Colonic mucosa (tissue), 4 donors: ENCODE measurements at regions not wholly inside any gene's neighbourhood (a gene's known extent, or its start where the extent isn't known, plus 50 kb on each side); places are given as distances from the start of the nearest gene placed in this dataset.

ENCODE experiments used
- DNase-seq: peaks from one replicate; pipeline ENCODE4 v3.0.0-alpha.2; 2020
- H3K27ac ChIP-seq: fragments of 200-600 bp; one replicate; pipeline ENCODE4 v1.8.0; 2021
- H3K27me3 ChIP-seq: fragments of 200-600 bp; one replicate; pipeline ENCODE4 v1.8.0; 2021
- H3K36me3 ChIP-seq: fragments of 200-600 bp; one replicate; pipeline ENCODE4 v1.8.0; 2021
- H3K4me1 ChIP-seq: fragments of 200-600 bp; one replicate; pipeline ENCODE4 v1.8.0; 2021; ENCODE audit warnings: mild to moderate bottlenecking
- H3K4me3 ChIP-seq: fragments of 200-600 bp; one replicate; pipeline ENCODE4 v1.8.0; 2021
- H3K9ac ChIP-seq, 2 donors: one replicate each; pipeline ENCODE4 v1.7.0; 2013; ENCODE audit warnings: control low read depth in 2 of 2, low read depth in 2 of 2, low read length in 2 of 2
- H3K9me3 ChIP-seq: fragments of 200-600 bp; one replicate; pipeline ENCODE4 v1.8.0; 2021
- CTCF ChIP-seq: fragments of 200-600 bp; IDR thresholded peaks from one replicate; pipeline ENCODE4 v1.8.0; 2022; ENCODE audit warnings: antibody characterized with exemption, mild to moderate bottlenecking
- intact Hi-C: fragments of 100-400 bp; cut with DNase I; formaldehyde crosslinking; loops from one replicate; pipeline ENCODE4 v1.14.1; 2022
- donor health status: healthy.
- donor health status: DM: no; HTN: no; CAD: no.
- donor health status: DM: no; HTN: no; CAD: no.

GRCh38 chr10:4294996-4295792 is 510.2 kb upstream of the KLF6 start:
- Histone ChIP-seq H3K4me3 (no peak overlapping the region), H3K27me3 (no peaks in the 10 kb centered on the region), H3K36me3 (no peaks in the 10 kb centered on the region), H3K4me1 (no peaks in the 10 kb centered on the region), H3K27ac (no peak overlapping the region), H3K9ac (no peak overlapping the region), H3K9me3 (no peaks in the 10 kb centered on the region)
- intact Hi-C loops = no loop called here
- DNase-seq = no peak
- no peak for TF ChIP-seq CTCF

- no peak overlapping the region for H3K27ac ChIP-seq
- no peak for DNase-seq
- H3K4me3 ChIP-seq = no peak overlapping the region
- no peaks in the 10 kb centered on the region for H3K36me3 ChIP-seq
- no peaks in the 10 kb centered on the region for H3K9me3 ChIP-seq
- no peak overlapping the region for H3K9ac ChIP-seq
- intact Hi-C loops = no loop called here
- H3K27me3 ChIP-seq = no peaks in the 10 kb centered on the region
- no peaks in the 10 kb centered on the region for H3K4me1 ChIP-seq
- no peak for TF ChIP-seq CTCF
Observed at GRCh38 chr10:4294271-4294670, 509.3 kb upstream of the KLF6 start.

GRCh38 chr10:4291990-4292389 is 507.0 kb upstream of the KLF6 start:
- no peak for TF ChIP-seq CTCF
- no peak for DNase-seq
- no peaks in the 10 kb centered on the region for H3K4me1 ChIP-seq
- H3K4me3 ChIP-seq = no peak overlapping the region
- no peak overlapping the region for H3K27ac ChIP-seq
- H3K9ac ChIP-seq = no peak overlapping the region
- H3K9me3 ChIP-seq = no peaks in the 10 kb centered on the region
- no peaks in the 10 kb centered on the region for H3K27me3 ChIP-seq
- intact Hi-C loops = no loop called here
- no peaks in the 10 kb centered on the region for H3K36me3 ChIP-seq

GRCh38 chr10:4285121-4285520 is 500.1 kb upstream of the KLF6 start:
- no peaks in the 10 kb centered on the region for H3K36me3 ChIP-seq
- intact Hi-C loops = no loop called here
- no peak for TF ChIP-seq CTCF
- peaks cover 5% of the 10 kb centered on the region for H3K4me1 ChIP-seq
- DNase-seq = no peak
- H3K27ac ChIP-seq = no peak overlapping the region
- no peak overlapping the region for H3K9ac ChIP-seq
- H3K9me3 ChIP-seq = no peaks in the 10 kb centered on the region
- no peaks in the 10 kb centered on the region for H3K27me3 ChIP-seq
- no peak overlapping the region for H3K4me3 ChIP-seq

GRCh38 chr10:4283846-4284610 is 499.0 kb upstream of the KLF6 start:
- DNase-seq = no peak
- H3K4me1 ChIP-seq = peaks cover 5% of the 10 kb centered on the region
- H3K36me3 ChIP-seq = no peaks in the 10 kb centered on the region
- intact Hi-C loops = no loop called here
- no peak overlapping the region for H3K9ac ChIP-seq
- no peak overlapping the region for H3K4me3 ChIP-seq
- no peaks in the 10 kb centered on the region for H3K9me3 ChIP-seq
- TF ChIP-seq CTCF = no peak
- H3K27me3 ChIP-seq = no peaks in the 10 kb centered on the region
- no peak overlapping the region for H3K27ac ChIP-seq
